NCI-H526 treated with DMSO at 0.1 percent for 48 hours (cell line): ENCODE measurements at regions not wholly inside any gene's neighbourhood (a gene's known extent, or its start where the extent isn't known, plus 50 kb on each side); places are given as distances from the start of the nearest gene placed in this dataset.

ENCODE experiments used
- DNase-seq: peaks from one replicate; lab custom pipeline; 2025; lab: John Stamatoyannopoulos, UW

- no peak for DNase-seq
Measured at GRCh38 chr7:138257459-138258196, 181.4 kb downstream of the AKR1D1 start.

GRCh38 chr7:138258197-138258559, 181.9 kb downstream of the AKR1D1 start:
- no peak for DNase-seq

GRCh38 chr7:138259675-138260074, 183.4 kb downstream of the AKR1D1 start:
- no peak for DNase-seq

GRCh38 chr7:138267934-138268333, 191.7 kb downstream of the AKR1D1 start:
- no peak for DNase-seq

GRCh38 chr7:138276891-138277290, 183.2 kb upstream of the TRIM24 start:
- DNase-seq = no peak

- DNase-seq = no peak
Measured at GRCh38 chr7:138278601-138279000, 181.5 kb upstream of the TRIM24 start.

- DNase-seq = no peak
Measured at GRCh38 chr7:138282997-138283396, 177.1 kb upstream of the TRIM24 start.

- no peak for DNase-seq
Measured at GRCh38 chr7:138285129-138285528, 174.9 kb upstream of the TRIM24 start.

- no peak for DNase-seq
Measured at GRCh38 chr7:138286846-138287245, 173.2 kb upstream of the TRIM24 start.

- no peak for DNase-seq
Measured at GRCh38 chr7:138287549-138287948, 172.5 kb upstream of the TRIM24 start.

GRCh38 chr7:138289082-138289481, 171.0 kb upstream of the TRIM24 start:
- no peak for DNase-seq

- no peak for DNase-seq
Measured at GRCh38 chr7:138289864-138290263, 170.2 kb upstream of the TRIM24 start.

- no peak for DNase-seq
Measured at GRCh38 chr7:138292951-138293350, 167.1 kb upstream of the TRIM24 start.

GRCh38 chr7:138295049-138295637, 164.9 kb upstream of the TRIM24 start:
- DNase-seq = no peak

GRCh38 chr7:138297526-138297925, 162.5 kb upstream of the TRIM24 start:
- DNase-seq = no peak

GRCh38 chr7:138299066-138299465, 161.0 kb upstream of the TRIM24 start:
- no peak for DNase-seq

GRCh38 chr7:138303230-138304070, 156.6 kb upstream of the TRIM24 start:
- no peak for DNase-seq

- no peak for DNase-seq
Measured at GRCh38 chr7:138304071-138304320, 156.1 kb upstream of the TRIM24 start.

GRCh38 chr7:138307633-138308032, 152.4 kb upstream of the TRIM24 start:
- no peak for DNase-seq

GRCh38 chr7:138308136-138308535, 151.9 kb upstream of the TRIM24 start:
- no peak for DNase-seq

GRCh38 chr7:138309186-138309585, 150.9 kb upstream of the TRIM24 start:
- no peak for DNase-seq

GRCh38 chr7:138313829-138314178, 146.3 kb upstream of the TRIM24 start:
- DNase-seq = no peak

- no peak for DNase-seq
Measured at GRCh38 chr7:138316421-138317043, 143.5 kb upstream of the TRIM24 start.
